Kidney capillary endothelial cell (primary cell): ENCODE measurements at regions not wholly inside any gene's neighbourhood (a gene's known extent, or its start where the extent isn't known, plus 50 kb on each side); places are given as distances from the start of the nearest gene placed in this dataset.
"Not testable (repeated sequence)": the region's sequence is repeated elsewhere in the genome, so short reads cannot be mapped to it uniquely, and the experiment has no call there.

ENCODE experiments used
- DNase-seq: peaks from one replicate; pipeline ENCODE4 v3.0.0-alpha.2; 2018; ENCODE audit warnings: low spot score

DNA sequence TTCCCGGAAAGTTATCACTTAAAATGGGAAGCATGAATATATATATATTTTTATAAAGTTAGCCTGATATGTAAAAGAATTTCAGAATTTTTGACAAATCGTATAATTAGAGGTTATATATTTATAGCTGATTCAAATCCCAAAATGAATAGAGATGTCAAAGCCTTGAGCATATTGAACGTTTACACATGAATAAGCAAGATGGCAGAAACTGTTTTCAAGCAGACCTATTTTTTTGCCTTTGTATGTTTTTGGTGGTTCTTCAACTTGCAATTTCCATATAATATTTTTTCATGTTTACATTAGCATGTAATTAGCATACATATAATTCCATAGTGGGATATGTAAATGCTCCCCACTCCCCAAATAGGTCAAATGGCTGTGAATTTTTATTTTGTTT lies 189.9 kb downstream of the PRL start:
- DNase-seq = no peak

DNA sequence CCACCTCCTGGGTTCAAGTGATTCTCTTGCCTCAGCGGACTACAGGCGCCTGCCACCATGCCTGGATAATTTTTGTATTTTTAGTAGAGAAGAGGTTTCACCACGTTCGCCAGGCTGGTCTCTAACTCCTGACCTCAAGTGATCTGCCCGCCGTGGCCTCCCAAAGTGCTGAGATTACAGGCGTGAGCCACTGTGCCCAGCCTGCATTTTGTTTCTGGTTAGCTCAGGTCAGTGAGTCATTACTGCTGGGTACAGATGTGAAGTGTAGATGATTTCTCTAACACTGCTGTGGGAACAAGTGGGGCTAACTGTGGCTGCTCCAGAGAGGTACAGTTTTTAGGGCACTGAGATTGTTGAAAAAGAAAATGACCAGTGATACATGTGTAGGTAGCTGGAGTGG lies 188.6 kb downstream of the PRL start:
- DNase-seq = no peak

DNA sequence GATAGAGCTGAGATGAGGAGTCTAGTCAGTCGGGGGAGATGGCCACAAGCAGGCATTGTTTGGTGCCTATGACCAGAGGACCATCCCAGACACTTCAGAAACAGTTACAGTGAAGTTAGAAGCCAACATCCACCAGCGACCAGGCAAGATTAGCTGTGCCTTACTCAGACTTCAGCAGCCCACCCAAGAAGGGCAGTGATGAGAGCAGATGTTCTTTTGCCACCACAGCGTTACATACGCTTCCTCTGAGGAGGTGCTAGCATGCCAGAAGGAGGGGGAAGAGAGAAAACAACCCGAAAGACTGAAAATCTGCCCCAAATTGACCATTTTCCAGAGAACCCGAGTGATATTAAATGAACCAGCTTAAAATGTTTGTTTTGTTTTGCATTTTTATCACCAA lies 186.8 kb downstream of the PRL start:
- no peak for DNase-seq

DNA sequence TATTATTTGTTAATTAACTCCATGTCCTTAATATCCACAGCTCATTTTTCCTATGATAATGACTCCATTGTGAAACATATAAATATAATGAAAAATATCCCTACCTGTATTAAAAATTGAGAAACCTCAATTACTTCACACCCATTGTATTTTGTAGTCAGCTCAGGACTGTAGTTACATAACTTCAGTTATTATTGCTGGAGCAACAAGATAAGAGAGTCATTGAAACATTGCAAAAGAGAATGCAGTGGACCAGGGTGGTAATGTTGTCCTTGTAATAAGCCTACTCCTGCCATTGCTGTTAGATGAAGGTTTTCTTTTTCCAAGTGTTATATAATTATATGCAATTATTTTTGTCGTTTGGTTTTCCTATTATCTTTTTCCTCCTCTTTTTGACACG lies 184.4 kb downstream of the PRL start:
- no peak for DNase-seq

DNA sequence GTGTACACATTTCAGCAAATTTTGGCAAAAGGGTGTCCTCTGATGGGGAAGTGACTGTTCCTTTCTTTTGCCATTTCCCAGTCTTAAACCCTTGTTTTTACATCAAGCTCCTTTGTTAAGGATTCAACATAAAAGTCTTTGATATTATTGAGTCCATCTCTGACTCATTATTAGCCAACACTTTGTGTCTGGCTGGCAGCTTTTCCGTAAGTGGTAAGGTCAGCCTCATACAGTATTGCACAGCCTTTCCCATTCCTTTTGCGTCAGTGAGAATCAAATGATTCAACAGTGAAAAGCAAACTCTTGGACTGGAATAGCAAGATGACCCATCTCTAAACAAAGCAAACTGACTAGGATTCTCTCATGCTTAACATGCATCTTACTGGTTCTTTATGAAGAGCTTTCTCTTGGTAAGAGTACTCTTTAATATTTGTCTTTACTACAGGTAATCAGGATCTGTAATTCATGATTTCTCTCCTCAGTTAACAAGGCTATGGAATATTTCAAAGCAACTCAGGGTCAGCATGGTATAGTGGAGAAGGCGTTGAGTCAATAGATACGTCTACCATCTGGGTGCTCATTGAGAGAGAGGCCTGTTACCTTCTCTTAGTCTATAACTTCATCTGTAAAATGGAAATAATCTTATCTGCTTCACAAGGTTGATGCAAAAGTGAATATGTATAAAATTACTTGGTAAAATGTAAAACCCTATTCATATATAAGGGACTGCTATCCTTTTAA lies 183.6 kb downstream of the PRL start:
- DNase-seq = peak; percentile 97

DNA sequence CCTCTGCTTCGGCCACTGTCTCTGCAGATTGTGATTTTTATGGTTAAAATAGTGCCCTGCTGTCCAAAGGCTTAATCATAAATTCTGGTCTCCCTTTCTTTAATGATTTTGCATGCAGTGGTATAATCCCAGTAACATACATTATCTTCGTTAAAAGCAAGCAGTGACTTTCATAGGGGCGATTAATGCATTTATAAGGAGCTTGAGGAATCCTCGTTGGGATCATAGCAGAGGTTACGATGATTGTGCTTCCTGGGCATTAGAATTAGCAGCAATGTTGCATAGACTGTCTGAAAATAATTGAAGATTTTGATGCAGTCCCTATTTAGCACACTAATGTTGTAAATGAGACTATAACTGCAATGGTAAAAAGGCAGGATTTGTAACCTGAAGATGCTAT lies 181.3 kb downstream of the PRL start:
- DNase-seq = no peak

DNA sequence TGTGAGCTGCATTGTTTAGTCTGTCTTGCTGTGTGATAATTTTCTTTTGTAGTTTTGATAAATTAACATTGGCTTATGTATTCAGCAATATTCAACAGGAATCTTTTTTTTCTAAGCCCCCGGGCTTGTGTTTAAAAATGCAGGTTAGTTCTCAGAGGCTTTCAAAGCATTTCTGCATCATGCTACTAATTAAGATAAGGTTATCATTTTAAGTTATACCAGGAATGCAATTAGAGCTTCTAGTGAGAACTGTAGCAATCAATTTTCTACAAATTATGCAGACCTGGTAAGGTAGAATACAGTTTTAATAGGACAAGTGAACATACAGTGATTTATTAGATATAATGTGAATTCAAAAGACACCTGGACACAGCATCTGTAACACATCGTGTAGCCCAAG lies 179.2 kb downstream of the PRL start:
- no peak for DNase-seq

DNA sequence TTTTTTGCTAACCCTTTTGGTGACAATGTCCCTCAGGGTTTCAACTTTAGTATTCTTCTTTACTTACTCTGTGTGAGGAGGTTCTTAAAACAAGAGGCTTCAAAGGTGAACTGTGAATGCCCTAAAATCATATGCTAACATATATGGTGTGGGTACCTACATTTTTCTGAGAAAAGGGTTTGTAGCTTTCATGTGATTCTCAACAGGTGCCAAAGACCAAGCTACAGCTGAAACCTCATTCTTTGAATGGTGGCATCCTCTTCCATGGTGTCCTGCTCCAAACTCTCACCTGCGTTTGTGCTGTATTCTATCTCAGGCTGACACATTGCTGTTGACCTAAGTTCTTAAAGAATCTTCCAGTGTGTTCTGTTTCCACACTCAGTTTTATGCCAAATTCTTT lies 177.3 kb downstream of the PRL start:
- no peak for DNase-seq

DNA sequence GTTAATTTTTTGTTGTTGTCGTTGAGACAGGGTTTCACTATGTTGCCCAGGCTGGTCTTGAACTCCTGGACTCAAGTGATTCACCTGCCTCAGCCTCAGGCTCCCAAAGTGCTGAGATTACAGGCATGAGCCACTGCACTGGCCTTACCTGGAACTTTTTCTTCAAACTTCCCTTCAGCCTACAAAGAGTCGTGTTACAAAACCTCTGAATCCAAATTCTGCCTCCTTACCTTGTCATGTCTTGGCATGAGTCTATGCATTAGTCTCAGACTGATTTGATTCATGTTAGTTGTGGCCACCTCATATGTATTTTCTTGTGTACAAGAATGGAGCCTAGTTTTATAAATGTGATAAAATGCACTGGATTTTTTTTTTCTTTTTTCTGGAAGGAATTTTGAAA lies 172.1 kb downstream of the PRL start:
- no peak for DNase-seq

DNA sequence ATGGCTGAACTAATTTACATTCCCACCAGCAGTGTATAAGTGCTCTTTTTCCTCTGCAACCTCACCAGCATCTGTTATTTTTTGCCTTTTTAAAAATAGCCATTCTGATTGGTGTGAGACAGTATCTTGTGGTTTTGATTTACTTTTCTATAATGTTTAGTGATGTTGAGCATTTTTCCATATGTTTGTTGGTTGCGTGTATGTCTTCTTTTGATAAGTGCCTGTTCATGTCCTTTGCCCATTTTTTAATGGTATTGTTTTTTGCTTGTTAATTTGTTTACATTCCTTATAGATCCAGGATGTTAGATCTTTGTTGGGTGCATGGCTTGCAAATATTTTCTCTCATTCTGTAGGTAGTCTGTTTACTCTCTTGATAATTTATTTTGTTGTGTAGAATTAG lies 169.9 kb downstream of the PRL start:
- no peak for DNase-seq

DNA sequence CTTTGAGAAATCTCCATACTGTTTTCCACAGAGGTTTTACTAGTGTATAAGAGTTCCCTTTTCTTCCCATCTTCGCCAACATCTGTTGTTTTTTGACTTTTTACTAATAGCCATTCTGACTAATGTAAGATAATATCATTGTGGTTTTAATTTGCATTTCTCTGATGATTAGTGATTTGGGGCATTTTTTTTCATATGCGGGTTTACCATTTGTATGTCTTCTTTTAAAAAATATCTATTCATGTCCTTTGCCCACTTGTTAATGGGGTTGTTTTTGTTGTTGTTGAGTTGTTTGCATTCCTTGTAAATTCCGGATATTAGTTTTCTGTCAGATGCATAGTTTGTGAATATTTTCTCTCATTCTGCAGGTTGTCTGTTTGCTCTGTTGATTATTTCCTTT lies 167.1 kb downstream of the PRL start:
- no peak for DNase-seq

DNA sequence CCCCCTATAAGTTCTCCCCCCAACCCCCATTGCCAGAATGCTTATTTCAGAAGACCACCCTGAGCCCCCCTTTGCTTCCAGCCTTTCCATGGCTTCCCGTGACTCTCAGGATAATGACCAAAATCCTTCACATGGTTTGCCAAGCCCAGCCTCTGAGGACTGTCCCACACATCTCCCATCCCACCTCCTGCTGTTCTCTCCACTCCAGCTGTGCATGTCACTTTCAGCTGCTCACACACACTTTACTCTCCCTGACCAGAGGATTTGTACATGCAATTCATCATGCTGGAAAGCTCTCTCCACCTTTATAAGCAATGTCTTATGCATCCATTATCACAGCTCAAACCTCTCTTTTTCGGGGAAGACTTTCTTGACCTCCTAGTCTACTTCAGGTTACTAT lies 164.2 kb downstream of the PRL start:
- DNase-seq = no peak

DNA sequence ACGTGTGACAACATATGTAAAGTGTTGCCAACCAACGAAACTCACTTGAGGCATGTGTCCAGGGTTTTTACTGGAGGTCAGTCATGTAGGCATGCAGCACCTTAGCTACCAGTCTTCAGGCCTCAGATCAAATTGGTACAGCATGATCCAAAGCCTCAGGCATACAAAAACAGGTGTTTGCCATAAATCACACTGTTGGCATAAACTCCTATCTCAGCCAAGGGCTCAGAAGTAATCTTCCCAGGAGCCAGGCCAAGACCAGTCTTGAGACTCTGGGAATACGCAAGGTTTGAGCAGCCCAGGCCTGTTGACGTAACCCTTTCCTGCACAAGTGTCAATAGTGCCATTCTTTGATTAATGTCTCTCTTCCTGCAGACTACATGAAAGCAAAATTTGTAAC lies 163.5 kb downstream of the PRL start:
- DNase-seq = no peak

DNA sequence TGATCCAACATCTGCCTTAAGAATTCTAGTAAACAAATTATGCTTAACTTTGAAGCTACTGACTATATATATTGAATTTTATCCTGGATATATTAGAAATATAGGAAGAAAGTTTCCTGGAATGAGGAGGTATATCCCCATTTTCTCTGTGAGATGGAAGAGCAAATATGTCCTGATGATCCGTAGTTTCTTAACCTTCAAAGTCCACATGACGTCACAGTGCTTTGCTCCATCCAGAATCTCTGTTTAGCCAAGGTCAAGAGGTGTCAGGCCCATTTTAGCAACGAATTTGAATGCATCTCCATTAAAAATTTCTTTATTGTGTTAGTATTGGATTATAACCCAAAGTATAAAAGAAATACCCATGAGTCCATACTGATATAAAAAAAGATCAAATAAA lies 162.5 kb downstream of the PRL start:
- DNase-seq = no peak

DNA sequence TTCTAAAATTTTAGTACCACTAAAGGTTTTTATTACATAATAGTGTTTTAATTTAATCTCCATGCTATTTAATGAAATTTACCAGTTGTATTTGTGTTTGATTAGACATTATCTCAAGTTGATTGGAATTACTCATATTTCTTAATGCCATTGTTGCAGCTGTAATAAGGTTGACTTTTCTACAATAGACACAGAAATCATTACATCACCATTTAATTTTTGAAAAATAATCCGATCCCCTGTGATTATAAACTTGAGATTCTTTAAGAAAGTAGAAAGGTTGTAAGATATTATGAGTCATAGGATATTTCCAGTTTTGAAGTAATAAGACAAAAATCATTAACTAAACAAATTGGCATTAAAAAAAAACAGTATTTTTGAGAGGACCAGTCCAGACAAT lies 161.4 kb downstream of the PRL start:
- no peak for DNase-seq

DNA sequence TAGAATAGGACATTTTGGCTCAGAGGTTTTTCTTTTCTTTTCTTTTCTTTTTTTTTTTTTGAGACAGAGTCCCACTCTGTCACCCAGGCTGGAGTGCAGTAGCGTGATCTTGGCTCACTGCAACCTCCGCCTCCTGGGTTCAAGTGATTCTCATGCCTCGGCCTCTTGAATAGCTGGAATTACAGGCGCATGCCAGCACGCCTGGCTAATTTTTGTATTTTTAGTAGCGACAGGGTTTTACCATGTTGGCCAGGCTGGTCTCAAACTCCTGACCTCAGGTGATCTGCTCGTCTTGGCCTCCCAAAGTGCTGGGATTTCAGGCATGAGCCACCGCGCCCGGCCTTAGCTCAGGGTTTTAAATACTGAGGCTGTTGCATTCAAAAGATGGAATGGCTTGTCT lies 156.1 kb downstream of the PRL start:
- not testable (repeated sequence) for DNase-seq

DNA sequence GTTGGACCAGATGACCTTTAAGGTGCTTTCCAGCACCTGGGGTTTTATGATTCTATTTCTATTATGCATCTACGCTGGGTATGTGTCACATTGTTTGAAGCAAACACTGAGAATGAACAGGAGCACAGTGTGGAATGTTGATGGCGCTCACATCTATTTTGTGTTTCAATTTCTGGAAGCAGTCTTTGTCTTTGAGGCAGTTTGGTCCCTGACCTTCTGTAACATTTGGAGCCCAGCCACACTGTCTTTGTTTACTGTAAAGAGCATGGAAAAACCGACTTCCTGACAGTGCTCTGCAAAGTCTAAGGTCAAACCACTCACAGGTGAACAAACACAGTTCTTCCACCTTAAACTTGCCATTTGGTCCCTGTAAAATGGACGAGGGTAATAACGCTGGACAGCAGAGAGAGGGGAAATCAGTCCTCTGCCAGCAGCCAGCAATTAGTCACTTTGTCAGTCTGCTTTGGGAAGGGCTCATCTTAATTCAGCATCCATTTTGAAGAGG lies 155.5 kb downstream of the PRL start:
- peak; percentile 58 for DNase-seq

DNA sequence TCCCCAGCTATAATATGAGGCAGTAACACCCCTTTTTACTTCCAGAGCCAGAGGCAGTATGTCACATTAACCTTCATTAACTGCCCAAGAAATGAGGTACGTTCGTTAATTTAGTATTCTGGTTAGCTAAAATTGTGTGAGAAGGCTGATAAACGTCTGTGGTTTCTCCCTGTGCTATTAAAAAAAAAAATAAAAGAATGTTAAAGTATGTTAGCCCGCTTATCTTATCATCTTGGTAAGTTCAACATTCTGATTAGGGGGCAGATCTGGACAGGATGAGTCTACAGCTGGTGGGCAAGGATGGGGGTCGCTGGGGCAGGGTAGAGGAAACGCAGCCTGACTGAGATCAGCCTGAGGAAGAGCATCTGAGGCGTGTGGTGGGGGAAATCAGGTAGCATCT lies 154.0 kb downstream of the PRL start:
- no peak for DNase-seq

DNA sequence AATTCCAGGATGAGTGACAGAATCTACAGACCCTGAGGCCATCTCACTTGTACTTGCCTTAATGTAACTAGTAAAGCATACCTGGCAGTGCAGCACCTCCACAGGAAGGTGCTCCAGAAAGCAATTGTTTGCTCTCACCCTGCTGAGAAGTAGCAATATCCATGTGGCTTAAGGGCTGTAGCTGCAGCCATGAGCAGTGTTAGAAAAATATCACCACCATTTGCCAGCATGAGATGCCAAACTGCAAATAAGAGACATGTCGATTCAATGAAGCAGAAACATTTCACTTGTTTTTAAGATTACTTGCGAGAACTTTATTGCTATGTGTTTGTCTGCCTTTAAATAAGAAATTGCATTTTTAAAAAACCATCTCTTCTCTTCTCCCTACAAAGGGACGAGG lies 151.5 kb downstream of the PRL start:
- no peak for DNase-seq

DNA sequence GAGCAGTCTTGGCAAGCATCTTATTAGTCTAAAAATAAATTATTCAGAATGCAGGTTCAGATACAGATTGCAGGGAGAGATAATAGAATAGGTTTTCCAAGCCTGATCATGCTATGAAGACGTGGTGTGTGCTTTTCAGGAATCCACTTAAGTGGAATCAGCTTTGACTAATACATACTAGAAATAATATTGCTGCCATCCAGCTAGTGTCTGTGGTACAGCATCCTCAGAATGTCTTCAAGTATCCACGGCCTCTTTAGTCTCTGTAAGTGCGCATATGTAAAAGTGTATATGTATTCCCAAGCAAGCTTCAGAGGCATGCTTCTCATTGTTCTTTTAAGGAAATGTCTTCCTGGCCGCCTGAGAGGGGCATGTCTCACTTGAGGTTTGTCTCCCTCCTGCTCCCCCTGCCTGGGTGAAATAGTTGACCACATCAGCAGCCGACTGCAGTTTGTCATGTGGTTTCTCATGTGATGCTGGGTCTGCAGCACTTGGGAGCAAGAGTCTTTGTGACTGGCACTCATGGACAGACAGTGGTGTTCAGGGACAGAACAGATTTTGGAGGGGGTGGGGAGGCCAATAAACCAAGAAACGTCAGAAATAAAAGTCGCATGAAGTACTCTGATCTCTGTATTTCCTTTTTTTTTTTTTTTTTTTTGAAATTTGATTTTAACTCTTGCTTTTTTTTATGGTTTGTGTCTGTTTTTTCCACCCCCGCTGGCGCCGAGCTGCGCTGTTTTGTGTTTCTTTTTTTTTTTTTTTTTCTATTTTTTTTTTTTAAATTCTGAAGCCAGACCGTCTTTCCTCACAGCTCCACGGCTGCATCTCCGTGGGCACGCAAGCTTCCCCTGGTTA lies 150.8 kb downstream of the PRL start:
- peak; percentile 55 for DNase-seq

DNA sequence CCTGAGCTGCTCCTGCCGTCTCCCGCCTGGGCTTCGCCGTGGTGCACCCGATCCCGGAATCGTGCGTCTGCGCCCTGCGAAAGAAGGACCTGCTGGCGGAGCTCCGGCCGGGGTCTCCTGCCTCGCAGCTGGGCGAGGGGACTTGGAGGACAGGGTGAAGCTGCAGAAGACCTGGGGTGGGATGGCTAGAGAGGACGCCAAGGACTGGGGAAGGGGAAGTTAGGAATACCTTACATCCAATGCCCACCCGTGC lies 150.2 kb downstream of the PRL start:
- DNase-seq = no peak

DNA sequence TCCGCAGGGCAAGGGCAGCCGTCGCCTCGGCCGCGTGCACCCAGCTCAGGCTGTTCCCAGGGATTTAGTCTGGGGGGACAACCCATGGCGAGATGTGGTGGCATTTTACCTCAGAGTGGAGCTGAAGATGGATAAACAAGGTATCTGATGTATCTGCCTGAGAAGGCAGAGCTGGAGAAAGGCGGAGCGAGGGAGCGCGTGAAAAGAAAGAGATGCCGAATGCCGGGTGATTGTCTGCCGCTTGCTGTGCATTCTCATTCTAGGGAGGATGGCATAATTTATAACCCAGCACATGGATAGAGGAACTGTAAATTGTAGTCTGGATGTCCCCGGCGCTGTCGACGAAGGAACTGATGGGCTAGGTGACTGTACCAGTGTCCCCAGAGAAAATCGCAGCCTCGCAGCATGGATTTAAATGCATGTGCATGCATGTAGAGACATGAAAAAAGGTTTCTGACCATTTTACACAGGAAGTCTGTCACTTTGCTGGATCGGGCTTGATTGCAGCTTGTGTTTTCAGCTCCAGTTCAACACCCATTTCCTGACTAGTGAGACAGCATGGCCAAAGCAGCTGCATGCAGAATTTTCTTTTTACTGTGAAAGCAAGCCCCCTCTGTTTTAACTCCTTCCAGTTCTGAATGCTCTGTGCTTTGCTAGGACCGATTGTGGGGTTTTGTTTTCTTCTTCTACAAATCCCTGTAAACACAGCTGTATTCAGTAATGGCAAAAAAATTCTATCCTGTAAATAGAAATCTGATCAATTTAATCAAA lies 149.7 kb downstream of the PRL start:
- DNase-seq = peak; percentile 47
